Lower leg skin (tissue), 4 donors: ENCODE measurements at regions not wholly inside any gene's neighbourhood (a gene's known extent, or its start where the extent isn't known, plus 50 kb on each side); places are given as distances from the start of the nearest gene placed in this dataset.

ENCODE experiments used
- DNase-seq, 2 donors: peaks; one replicate each; pipeline ENCODE4 v3.0.0-alpha.2; 2019; ENCODE audit warnings: low spot score in 2 of 2
- H3K4me3 ChIP-seq: fragments of 200-600 bp; sonication (generic); 2 replicates; pipeline ENCODE4 v1.5.1; 2017; ENCODE audit warnings: mild to moderate bottlenecking, low read depth; ENCODE audit not compliant: poor library complexity, severe bottlenecking
- POLR2A ChIP-seq, 2 donors: fragments of 450-650 bp; IDR thresholded peaks; one replicate each; pipeline ENCODE4 v1.6.1; 2016 to 2017; ENCODE audit warnings: antibody characterized with exemption in 2 of 2, mild to moderate bottlenecking in 1 of 2, moderate library complexity in 1 of 2
- WGBS, 2 donors: methylation state at CpG; one replicate each; pipeline ENCODE4 v1.1.5; 2018; 5-methylcytosine and 5-hydroxymethylcytosine counted together
- intact Hi-C: fragments of 100-400 bp; cut with DNase I; formaldehyde crosslinking; loops from one replicate; pipeline ENCODE4 v1.15.0; 2023; ENCODE audit warnings: low total_unique reads
- TF ChIP-seq, protein P1 (sequence below), 3 donors: fragments of 450-650 bp; IDR thresholded peaks; one replicate each; pipeline ENCODE4 v1.5.1; 2016; ENCODE audit warnings: antibody characterized with exemption in 3 of 3, mild to moderate bottlenecking in 3 of 3, moderate library complexity in 2 of 3

DNA sequence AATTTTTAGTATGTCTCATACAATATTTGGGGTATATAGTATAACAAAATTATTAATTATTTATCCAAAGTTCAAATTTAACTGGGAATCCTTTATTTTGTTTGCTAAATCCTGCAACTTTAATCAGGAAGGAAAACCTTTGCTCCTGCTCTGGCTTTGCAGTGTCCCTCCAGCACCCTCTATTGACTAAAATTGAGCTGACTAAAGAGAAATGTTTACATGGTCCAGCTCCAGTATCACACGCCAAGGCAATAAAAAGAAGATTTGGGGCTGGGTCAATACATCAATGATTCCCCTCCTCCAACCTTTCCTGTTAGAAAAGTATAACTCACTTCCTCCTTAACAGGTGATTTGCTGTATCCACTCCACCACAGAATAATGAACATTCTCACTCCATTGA, 153.0 kb upstream of the LRRC4C start:
- DNase-seq: no peak
- TF ChIP-seq, protein P1, sequence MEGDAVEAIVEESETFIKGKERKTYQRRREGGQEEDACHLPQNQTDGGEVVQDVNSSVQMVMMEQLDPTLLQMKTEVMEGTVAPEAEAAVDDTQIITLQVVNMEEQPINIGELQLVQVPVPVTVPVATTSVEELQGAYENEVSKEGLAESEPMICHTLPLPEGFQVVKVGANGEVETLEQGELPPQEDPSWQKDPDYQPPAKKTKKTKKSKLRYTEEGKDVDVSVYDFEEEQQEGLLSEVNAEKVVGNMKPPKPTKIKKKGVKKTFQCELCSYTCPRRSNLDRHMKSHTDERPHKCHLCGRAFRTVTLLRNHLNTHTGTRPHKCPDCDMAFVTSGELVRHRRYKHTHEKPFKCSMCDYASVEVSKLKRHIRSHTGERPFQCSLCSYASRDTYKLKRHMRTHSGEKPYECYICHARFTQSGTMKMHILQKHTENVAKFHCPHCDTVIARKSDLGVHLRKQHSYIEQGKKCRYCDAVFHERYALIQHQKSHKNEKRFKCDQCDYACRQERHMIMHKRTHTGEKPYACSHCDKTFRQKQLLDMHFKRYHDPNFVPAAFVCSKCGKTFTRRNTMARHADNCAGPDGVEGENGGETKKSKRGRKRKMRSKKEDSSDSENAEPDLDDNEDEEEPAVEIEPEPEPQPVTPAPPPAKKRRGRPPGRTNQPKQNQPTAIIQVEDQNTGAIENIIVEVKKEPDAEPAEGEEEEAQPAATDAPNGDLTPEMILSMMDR (IDR thresholded peaks at IDR 0.05): no peak
- no peak for TF ChIP-seq POLR2A (IDR thresholded peaks at IDR 0.05)
- intact Hi-C loops: no loop called here
- H3K4me3 ChIP-seq: no peak overlapping the region
- 39 to 47% methylated on average over 1 of the region's 1 CpG for WGBS, 2 donors

DNA sequence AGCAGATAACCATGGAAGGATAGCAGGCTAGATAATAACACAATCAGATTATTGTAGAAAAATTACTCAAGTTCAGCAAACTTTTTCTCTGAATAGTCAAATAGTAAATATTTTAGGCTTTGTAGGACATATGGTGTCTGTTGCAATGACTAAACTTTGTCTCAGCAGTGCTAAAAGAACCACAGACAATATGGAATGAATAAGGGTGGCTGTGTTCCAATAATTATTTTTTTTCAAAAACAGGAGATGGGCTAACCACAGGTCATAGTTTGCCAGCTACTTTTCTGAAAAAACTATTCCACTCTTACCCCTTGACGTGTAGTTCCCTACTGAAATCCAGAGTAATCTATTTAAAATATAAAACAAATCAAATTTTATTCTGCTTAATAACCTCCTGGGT, 153.9 kb upstream of the LRRC4C start:
- WGBS, 2 donors: 48 to 60% methylated on average over 1 of the region's 1 CpG
- intact Hi-C loops: no loop called here
- DNase-seq: no peak
- no peak overlapping the region for H3K4me3 ChIP-seq
- no peak for TF ChIP-seq POLR2A (IDR thresholded peaks at IDR 0.05)
- TF ChIP-seq, protein P1 (IDR thresholded peaks at IDR 0.05): no peak

DNA sequence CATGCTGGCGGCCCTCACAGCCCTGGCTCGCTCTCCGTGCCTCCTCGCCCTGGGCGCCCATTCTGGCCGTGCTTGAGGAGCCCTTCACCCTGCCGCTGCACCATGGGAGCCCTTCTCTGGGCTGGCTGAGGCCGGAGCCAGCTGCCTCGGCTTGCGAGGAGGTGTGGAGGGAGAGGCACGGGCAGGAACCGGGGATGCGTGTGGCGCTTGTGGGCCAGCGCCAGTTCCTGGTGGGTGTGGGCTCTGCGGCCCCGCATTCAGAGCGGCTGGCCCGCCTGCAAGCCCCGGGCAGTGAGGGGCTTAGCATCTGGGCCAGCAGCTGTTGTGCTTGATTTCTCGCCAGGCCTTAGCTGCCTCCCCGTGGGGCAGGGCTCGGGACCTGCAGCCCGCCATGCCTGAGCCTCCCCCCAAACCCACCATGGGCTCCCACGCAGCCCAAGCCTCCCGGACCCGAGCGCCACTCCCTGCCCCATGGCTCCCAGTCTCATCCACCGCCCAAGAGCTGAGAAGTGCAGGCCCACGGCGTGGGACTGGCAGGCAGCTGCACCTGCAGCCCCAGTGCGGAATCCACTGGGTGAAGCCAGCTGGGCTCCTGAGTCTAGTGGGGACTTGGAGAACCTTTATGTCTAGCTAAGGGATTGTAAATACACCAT, 163.4 kb upstream of the LRRC4C start:
- 81 to 90% methylated on average over 11 to 32 of the region's 32 CpGs for WGBS, 2 donors

DNA sequence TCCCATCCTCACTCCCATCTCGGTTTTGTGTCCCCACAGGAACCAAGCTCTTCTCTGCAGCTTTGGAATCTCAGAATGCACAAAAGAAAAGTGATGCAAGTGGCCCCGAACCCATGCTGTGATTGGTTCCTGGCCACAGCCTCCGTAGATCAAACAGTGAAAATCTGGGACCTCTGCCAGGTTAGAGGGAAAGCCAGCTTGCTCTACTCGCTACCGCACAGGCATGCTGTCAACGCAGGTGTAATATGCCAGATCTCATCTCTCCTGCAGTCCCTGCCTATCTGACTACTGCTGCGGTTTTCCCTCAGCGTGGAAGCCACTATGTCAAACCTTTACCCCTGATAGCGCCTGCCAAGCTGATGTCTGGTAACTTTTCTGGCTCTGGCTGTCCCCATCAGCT, 200.5 kb upstream of the LRRC4C start:
- TF ChIP-seq, protein P1 (IDR thresholded peaks at IDR 0.05): no peak
- TF ChIP-seq POLR2A (IDR thresholded peaks at IDR 0.05): no peak
- intact Hi-C loops: no loop called here
- WGBS, 2 donors: 26 to 42% methylated on average over 9 of the region's 9 CpGs
- no peak overlapping the region for H3K4me3 ChIP-seq
- DNase-seq: no peak

More for the DNA sequence above, 163.4 kb upstream of the LRRC4C start:
- DNase-seq: peak in 1 of 2 donors; percentile 81
- H3K4me3 ChIP-seq: no peak overlapping the region
- TF ChIP-seq POLR2A (IDR thresholded peaks at IDR 0.05): no peak
- TF ChIP-seq, protein P1 (IDR thresholded peaks at IDR 0.05): no peak
- intact Hi-C loops: no loop called here

DNA sequence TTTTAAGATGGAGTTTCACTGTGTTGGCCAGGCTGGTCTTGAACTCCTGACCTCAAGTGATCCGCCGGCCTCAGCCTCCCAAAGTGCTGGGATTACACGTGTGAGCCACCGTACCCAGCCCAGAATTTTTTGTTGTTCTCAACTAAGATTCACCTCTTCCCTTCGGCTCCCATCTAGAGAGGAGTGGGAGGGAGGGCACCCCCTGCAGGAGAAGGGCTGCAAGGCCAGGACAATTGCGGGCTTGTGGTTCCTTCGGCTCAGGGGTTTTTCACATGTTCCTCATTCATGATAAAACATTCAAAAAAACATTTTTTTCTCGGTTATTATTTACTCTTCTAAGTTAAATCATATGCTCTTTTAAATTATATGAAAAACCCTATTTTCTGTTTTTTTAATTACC, 201.1 kb upstream of the LRRC4C start:
- WGBS, 2 donors: 78 to 80% methylated on average over 8 of the region's 8 CpGs
- no peak overlapping the region for H3K4me3 ChIP-seq
- intact Hi-C loops: no loop called here
- TF ChIP-seq POLR2A (IDR thresholded peaks at IDR 0.05): no peak
- TF ChIP-seq, protein P1 (IDR thresholded peaks at IDR 0.05): no peak
- no peak for DNase-seq
